Fibroblast of skin of left quadriceps (primary cell): ENCODE measurements at regions not wholly inside any gene's neighbourhood (a gene's known extent, or its start where the extent isn't known, plus 50 kb on each side); places are given as distances from the start of the nearest gene placed in this dataset.

Experiments used
- DNase-seq, 2 experiments: peaks; one replicate each; pipeline ENCODE4 v3.0.0-alpha.2; 2013; ENCODE audit warnings: low read depth in 2 of 2

GRCh38 chr2:158006961-158007719 is 94.5 kb upstream of the UPP2 start:
- DNase-seq, result no peak

DNA sequence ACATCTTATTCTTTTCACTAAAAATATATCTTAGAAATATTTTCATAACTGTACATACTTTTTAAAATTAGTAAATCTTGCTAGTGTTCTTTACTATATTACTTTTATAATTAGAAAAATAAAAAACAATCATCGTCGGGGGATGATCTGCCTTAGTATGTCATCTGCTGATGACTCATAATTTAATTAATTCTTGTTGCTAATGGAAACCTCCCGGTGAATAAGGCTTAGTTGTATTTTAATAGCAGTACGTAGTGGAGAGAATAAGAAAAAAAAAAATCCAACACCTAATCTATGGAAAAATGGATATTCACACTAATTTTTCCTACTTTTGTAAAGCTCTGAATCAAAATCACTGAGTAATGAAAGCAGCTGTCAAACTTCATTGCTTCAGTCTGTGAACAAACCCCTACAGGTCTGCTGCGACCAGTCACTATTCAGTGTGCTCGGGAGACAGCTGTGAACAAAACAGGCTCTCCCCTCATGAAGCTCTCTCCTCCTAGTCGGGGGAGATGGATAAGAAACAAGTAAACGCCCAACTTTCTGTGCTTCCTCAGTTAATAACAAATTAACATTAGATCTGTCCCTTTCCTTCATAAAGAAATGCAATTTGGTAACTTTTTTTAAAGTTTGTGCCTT is 97.4 kb upstream of the UPP2 start:
- DNase-seq, result no peak

DNA sequence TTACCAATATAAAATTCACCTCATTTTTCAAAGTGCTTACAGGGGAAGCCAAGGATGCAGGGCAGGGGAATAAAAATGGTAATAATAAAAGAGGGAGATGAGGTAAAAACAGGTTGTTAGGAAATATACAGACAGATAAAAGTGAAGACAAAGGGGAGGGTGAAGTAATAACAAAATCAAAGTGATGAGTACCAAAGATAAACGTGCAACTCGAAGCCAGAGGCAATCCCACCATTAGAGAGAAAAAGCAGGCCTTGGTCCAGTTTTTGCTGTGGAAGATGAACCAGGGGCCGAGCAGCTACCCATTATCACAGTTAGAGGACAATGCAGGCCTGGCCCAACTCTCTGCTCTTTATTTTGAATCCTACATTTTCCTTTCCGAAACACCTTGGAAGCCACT is 99.6 kb upstream of the UPP2 start:
- no peak for DNase-seq

DNA sequence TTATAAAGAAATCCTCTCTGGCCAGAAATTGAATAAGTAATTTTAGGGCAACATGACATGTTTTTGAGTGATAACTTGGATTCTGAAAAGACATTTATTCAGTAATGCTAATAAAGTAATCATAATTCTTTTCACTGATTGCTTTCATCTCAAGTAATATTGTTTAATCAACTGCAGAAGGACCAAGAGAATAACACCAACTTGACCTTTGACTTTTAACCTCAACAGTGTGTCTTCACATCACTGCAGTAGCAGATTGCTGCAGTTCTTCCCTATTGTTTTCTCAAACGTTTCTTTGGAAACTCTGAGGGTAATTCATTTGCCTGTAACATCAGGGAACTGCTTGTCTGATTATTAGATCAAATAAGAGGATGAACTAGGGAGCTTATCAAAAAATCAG is 104.9 kb upstream of the UPP2 start:
- no peak for DNase-seq

- no peak for DNase-seq
Observed at GRCh38 chr2:157995117-157995516, 106.6 kb upstream of the UPP2 start.

GRCh38 chr2:157991932-157992331 is 109.7 kb upstream of the UPP2 start:
- DNase-seq, result no peak

- no peak for DNase-seq
Observed at GRCh38 chr2:157990173-157990572, 111.5 kb upstream of the UPP2 start.

- DNase-seq, result no peak
Observed at GRCh38 chr2:157989227-157989626, 112.4 kb upstream of the UPP2 start.

- DNase-seq, result no peak
Observed at GRCh38 chr2:157986761-157987160, 110.6 kb upstream of the ACVR1 start.

- DNase-seq, result no peak
Observed at GRCh38 chr2:157984866-157985265, 108.7 kb upstream of the ACVR1 start.

DNA sequence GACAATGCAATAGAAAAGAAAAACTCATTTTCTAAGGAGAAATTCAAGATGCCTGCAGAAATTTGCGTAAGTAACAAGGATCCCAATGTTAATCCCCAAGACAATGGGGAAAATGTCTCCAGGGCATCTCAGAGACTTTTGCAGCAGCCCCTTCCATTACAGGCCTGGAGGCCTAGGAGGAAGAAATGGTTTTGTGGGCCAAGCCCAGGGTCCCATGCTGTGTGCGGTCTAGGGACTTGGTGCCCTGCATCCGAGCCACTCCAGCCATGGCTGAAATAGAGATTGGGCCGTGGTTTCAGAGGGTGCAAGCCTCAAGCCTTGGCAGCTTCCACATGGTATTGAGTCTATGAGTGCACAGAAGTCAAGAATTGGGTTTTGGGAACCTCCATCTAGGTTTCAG is 103.9 kb upstream of the ACVR1 start:
- DNase-seq, result no peak

DNA sequence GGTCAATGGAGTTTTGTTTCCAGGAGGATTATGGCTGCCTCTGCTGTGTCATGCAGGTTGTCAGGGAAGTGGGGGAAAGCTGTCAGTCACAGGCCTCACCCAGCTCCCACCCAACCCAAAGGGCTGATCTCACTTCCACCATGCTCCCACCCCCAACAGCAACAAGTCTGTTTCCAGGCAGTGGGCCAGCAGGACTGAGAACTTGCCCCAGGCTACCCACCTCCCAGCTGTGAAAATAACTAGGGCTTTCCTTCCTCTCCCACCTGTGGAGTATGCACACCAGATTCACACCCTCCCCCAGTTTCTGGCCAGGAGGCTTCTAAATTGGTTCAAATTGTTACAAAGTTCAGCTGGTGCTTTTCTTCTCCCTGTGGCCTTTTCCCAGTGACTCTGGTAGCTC is 95.6 kb upstream of the ACVR1 start:
- DNase-seq, result no peak

DNA sequence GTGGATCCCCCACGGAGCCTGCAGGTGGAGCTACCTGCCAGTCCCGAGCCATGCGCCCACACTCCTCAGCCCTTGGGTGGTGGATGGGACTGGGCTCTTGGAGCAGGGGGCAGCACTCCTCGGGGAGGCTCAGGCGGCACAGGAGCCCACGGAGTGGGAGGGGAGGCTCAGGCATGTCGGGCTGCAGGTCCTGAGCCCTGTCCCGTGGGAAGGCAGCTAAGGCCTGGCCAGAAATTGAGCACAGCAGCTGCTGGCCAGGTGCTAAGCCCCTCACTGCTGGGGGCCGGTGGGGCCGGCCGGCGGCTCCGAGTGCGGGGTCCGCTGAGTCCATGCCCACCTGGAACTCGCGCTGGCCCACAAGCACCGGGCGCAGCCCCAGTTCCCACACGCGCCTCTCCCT is 91.7 kb upstream of the ACVR1 start:
- no peak for DNase-seq

GRCh38 chr2:157959249-157959648 is 83.1 kb upstream of the ACVR1 start:
- no peak for DNase-seq

DNA sequence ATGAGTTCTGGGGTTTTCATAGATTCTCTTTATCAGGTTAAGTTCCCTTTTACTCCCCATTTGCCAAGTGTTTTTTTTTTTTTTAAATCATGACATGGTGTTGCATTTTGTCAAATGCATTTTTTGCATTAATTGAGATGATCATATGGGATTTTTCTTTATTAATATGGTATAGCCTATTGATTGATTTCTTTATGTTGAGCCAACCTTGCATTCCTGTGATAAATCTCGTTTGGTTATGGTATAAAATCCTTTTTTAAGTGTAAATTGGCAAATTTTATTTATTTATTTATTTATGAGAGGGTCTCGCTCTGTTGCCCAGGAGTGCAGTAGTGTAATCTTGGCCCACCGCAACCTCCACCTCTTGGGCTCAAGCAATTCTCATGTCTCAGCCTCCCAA is 81.5 kb upstream of the ACVR1 start:
- DNase-seq, result no peak

DNA sequence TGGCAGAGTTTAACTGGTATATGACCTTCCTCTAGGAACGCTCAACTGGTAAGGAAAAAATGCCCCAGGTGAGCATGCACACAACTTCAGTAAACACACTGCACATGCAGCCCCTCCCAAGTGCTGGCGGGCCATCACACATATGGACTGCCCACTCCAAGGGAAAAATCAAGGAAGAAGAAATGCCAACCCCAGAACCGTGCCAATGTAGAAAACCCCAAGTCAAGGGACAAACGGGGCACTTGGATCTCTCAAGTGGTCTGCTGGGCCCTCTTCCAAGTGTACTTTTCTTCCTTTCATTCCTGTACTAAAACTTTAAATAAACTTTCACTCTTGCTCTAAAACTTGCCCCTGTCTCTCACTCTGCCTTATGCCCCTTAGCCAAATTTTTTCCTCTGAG is 76.4 kb upstream of the ACVR1 start:
- no peak for DNase-seq

DNA sequence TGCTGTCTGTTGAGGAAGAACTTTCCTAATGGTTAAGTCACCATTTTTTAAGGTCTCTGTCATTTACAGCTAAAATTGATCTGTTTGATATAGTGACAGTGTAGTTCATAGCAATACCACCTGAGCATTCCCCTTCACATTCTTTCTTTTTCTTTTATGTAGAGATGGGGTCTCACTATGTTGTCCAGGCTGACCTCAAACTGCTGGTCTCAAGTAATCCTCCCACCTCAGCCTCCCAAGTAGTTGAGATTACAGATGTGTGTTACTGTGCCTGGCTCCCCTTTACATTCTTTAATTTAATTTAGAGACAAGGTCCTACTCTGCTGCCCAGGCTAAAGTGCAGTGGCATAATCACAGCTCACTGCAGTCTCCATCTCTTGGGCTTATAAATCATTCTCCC is 72.7 kb upstream of the ACVR1 start:
- DNase-seq, result no peak

DNA sequence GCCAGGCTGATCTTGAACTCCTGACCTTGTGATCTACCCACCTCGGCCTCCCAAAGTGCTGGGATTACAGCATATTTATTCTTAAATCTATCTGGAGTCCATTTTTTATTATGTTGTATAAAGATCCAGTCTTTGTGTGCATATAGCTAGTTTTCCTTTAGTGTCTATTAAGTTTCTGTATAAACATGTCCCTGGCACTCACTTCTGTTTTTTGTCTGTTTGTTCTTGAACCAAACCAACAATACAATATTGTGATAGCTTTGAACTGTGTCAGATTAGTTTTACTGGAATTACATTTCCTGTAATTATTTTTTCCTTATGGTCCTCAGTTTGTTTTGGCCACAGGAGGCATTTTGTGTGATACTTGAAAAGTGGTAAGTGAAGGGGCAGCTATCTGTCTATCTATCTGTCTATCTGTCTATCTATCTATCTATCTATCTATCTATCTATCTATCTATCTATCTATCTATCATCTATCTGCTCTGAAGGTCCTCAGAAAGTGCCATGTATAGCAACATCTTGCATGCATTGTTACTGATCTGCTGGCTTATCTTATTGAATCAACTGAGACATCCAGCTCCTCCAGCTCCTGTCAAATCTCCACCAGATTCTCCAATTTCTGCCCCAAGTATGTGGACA is 70.9 kb upstream of the ACVR1 start:
- no peak for DNase-seq

DNA sequence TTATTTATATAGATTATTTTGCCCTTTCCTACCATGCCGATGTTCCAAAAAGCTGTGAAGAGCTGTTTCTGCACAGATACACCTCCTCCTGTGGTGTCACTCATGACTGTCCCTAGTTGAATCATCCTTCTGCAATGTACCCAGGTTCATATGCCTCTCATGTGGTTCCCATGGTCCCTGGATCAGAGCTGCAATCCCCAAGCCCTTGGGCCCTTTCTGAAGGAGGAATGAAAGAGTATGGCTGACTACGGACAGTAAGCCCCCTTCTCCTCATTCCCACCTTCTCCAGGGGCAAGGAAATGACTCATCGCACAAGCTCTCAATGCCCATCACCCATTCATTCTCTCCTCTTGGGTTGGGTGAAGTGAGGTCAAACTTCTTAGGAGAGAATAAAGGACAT is 63.9 kb upstream of the ACVR1 start:
- DNase-seq, result no peak

- DNase-seq, result no peak
Observed at GRCh38 chr2:157938556-157938955, 62.4 kb upstream of the ACVR1 start.

DNA sequence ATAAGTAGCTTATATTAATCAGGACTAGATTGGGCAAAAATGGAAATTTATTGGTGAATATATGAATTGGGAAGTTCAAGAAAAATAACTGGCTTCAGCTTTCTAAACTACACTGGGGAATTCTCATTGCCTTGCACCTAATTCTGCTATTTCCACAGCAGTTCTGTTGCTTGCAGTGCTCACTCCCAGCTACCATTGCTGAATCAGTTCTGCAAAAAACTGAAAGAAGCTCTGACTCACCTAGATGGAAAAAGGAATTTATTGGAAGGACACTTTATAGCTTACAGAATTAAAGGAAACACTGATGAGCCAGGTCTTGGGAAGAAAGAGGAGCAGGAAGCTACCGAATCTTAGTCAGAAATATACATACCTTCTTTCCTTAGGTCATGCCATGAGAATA is 60.3 kb upstream of the ACVR1 start:
- no peak for DNase-seq

GRCh38 chr2:157935378-157935906 is 59.3 kb upstream of the ACVR1 start:
- no peak for DNase-seq
